Cardiac muscle cell (in vitro differentiated cells and primary cell): ENCODE measurements at regions not wholly inside any gene's neighbourhood (a gene's known extent, or its start where the extent isn't known, plus 50 kb on each side); places are given as distances from the start of the nearest gene placed in this dataset.

Source experiments
- DNase-seq, 2 donors: peaks; one replicate each; pipeline versions ENCODE4 v3.0.0 to v3.0.0-alpha.2; 2010 to 2017; ENCODE audit warnings: low read depth in 1 of 2, low spot score in 1 of 2
- H3K27ac ChIP-seq: fragments of 200-600 bp; sonication (generic); 2 replicates; pipeline ENCODE4 v1.5.1; 2016
- H3K27me3 ChIP-seq: fragments of 200-600 bp; sonication (generic); 2 replicates; pipeline ENCODE4 v1.6.0; 2016; ENCODE audit warnings: control low read depth
- H3K36me3 ChIP-seq: fragments of 200-600 bp; sonication (generic); 2 replicates; pipeline ENCODE4 v1.5.1; 2016; ENCODE audit warnings: control low read depth
- H3K4me1 ChIP-seq: fragments of 200-600 bp; sonication (generic); 2 replicates; pipeline ENCODE4 v1.8.1; 2017; ENCODE audit warnings: low read depth, mild to moderate bottlenecking, mixed run types
- H3K4me3 ChIP-seq: fragments of 200-600 bp; sonication (generic); 2 replicates; pipeline ENCODE4 v1.5.1; 2016; ENCODE audit warnings: mild to moderate bottlenecking
- H3K9me3 ChIP-seq: fragments of 200-600 bp; sonication (generic); 2 replicates; pipeline ENCODE4 v1.5.1; 2017; ENCODE audit warnings: low read depth, mild to moderate bottlenecking, control low read depth
- CTCF ChIP-seq: IDR thresholded peaks from 2 replicates; pipeline ENCODE4 v1.5.1; 2012; ENCODE audit warnings: low read depth, mild to moderate bottlenecking, low read length

GRCh38 chr7:131202451-131202850 is 125.2 kb upstream of the MKLN1 start:
- Histone ChIP-seq H3K36me3 (no peaks in the 10 kb centered on the region), H3K4me1 (no peaks in the 10 kb centered on the region), H3K4me3 (no peak overlapping the region), H3K27ac (no peak overlapping the region), H3K27me3 (no peaks in the 10 kb centered on the region), H3K9me3 (no peaks in the 10 kb centered on the region)
- no peak for TF ChIP-seq CTCF
- DNase-seq = no peak

- Histone ChIP-seq H3K9me3 (no peaks in the 10 kb centered on the region), H3K27ac (no peak overlapping the region), H3K4me1 (no peaks in the 10 kb centered on the region), H3K4me3 (no peak overlapping the region), H3K27me3 (no peaks in the 10 kb centered on the region), H3K36me3 (no peaks in the 10 kb centered on the region)
- no peak for TF ChIP-seq CTCF
- DNase-seq = no peak
Observed at GRCh38 chr7:131203291-131203976, 124.2 kb upstream of the MKLN1 start.

DNA sequence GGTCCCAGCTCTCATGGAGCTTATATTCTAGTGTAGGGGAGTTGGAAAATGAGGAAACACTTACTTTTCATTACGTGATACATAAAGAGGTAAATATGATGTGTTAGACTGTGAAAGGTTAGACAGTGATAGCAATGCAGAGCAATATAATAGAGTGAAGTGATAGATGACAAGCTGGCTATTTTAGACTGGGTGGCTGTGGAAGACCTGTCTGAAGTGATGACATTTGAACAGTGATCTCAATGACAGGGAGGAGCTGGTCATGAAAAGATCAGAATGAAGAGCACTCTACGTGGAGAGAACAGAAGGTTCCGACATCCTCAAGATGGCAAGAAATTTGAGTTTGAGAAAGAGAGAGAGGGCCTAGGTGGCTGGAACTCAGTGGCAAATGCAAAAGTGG is 118.9 kb upstream of the MKLN1 start:
- no peak overlapping the region for H3K4me3 ChIP-seq
- no peaks in the 10 kb centered on the region for H3K4me1 ChIP-seq
- H3K27me3 ChIP-seq = no peaks in the 10 kb centered on the region
- no peaks in the 10 kb centered on the region for H3K9me3 ChIP-seq
- no peak overlapping the region for H3K27ac ChIP-seq
- TF ChIP-seq CTCF = no peak
- H3K36me3 ChIP-seq = no peaks in the 10 kb centered on the region
- DNase-seq = no peak

DNA sequence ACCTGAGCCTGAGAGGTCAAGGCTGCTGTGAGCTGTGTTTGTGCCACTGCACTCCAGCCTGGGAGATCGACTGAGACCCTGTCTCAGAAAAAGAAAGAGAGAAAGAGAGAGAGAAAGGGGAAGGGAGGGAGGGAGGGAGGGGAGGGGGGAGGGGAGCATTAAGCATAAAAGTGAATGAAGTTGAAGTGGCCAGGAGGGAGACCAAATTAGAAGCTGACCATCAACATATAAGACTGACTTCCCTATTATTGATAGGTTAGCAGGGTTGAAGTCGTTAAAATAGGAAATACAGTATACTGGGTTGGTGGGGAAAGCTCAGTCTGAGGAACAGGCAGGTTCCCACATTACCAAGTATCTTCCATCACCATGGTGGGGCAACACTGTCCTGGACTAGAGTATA is 117.1 kb upstream of the MKLN1 start:
- no peak for TF ChIP-seq CTCF
- no peaks in the 10 kb centered on the region for H3K9me3 ChIP-seq
- no peak overlapping the region for H3K4me3 ChIP-seq
- H3K27ac ChIP-seq = no peak overlapping the region
- no peaks in the 10 kb centered on the region for H3K27me3 ChIP-seq
- no peaks in the 10 kb centered on the region for H3K4me1 ChIP-seq
- DNase-seq = no peak
- H3K36me3 ChIP-seq = no peaks in the 10 kb centered on the region

- no peak for DNase-seq
- no peaks in the 10 kb centered on the region for H3K4me1 ChIP-seq
- H3K4me3 ChIP-seq = no peak overlapping the region
- H3K9me3 ChIP-seq = no peaks in the 10 kb centered on the region
- no peak for TF ChIP-seq CTCF
- no peaks in the 10 kb centered on the region for H3K36me3 ChIP-seq
- no peak overlapping the region for H3K27ac ChIP-seq
- no peaks in the 10 kb centered on the region for H3K27me3 ChIP-seq
Observed at GRCh38 chr7:131211500-131211899, 116.2 kb upstream of the MKLN1 start.
